ENCODE measurements at regions not wholly inside any gene's neighbourhood (a gene's known extent, or its start where the extent isn't known, plus 50 kb on each side); places are given as distances from the start of the nearest gene placed in this dataset.

- intact Hi-C loops (cut with DNase I): no loop called here
- Histone ChIP-seq H3K27ac (no peak overlapping the region), H3K4me3 (no peak overlapping the region), H3K27me3 (no peaks in the 10 kb centered on the region), H3K4me1 (no peaks in the 10 kb centered on the region), H3K9me3 (no peaks in the 10 kb centered on the region), H3K36me3 (no peaks in the 10 kb centered on the region)
- no peak for DNase-seq (ENCODE audit: low spot score in 2 of 2)
- TF ChIP-seq, protein P1, sequence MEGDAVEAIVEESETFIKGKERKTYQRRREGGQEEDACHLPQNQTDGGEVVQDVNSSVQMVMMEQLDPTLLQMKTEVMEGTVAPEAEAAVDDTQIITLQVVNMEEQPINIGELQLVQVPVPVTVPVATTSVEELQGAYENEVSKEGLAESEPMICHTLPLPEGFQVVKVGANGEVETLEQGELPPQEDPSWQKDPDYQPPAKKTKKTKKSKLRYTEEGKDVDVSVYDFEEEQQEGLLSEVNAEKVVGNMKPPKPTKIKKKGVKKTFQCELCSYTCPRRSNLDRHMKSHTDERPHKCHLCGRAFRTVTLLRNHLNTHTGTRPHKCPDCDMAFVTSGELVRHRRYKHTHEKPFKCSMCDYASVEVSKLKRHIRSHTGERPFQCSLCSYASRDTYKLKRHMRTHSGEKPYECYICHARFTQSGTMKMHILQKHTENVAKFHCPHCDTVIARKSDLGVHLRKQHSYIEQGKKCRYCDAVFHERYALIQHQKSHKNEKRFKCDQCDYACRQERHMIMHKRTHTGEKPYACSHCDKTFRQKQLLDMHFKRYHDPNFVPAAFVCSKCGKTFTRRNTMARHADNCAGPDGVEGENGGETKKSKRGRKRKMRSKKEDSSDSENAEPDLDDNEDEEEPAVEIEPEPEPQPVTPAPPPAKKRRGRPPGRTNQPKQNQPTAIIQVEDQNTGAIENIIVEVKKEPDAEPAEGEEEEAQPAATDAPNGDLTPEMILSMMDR (IDR thresholded peaks at IDR 0.05): no peak
Measured at GRCh38 chr1:110752941-110753725, 78.4 kb upstream of the KCNA3 start.

GRCh38 chr1:110750562-110750961, 75.8 kb upstream of the KCNA3 start:
- Histone ChIP-seq H3K4me3 (no peak overlapping the region), H3K4me1 (no peaks in the 10 kb centered on the region), H3K27me3 (no peaks in the 10 kb centered on the region), H3K36me3 (no peaks in the 10 kb centered on the region), H3K27ac (no peak overlapping the region), H3K9me3 (no peaks in the 10 kb centered on the region)
- DNase-seq (ENCODE audit: low spot score in 2 of 2): no peak
- intact Hi-C loops (cut with DNase I): no loop called here
- TF ChIP-seq, protein P1 (IDR thresholded peaks at IDR 0.05): no peak

- no peak for DNase-seq (ENCODE audit: low spot score in 2 of 2)
- Histone ChIP-seq H3K27ac (no peak overlapping the region), H3K4me1 (no peaks in the 10 kb centered on the region), H3K9me3 (no peaks in the 10 kb centered on the region), H3K27me3 (no peaks in the 10 kb centered on the region), H3K4me3 (no peak overlapping the region), H3K36me3 (no peaks in the 10 kb centered on the region)
- TF ChIP-seq, protein P1 (IDR thresholded peaks at IDR 0.05): no peak
- intact Hi-C loops (cut with DNase I): no loop called here
Measured at GRCh38 chr1:110749960-110750359, 75.2 kb upstream of the KCNA3 start.

- Histone ChIP-seq H3K36me3 (no peaks in the 10 kb centered on the region), H3K9me3 (no peaks in the 10 kb centered on the region), H3K4me1 (no peaks in the 10 kb centered on the region), H3K27ac (no peak overlapping the region), H3K27me3 (no peaks in the 10 kb centered on the region), H3K4me3 (no peak overlapping the region)
- no peak for DNase-seq (ENCODE audit: low spot score in 2 of 2)
- TF ChIP-seq, protein P1 (IDR thresholded peaks at IDR 0.05): no peak
- intact Hi-C loops (cut with DNase I): no loop called here
Measured at GRCh38 chr1:110746644-110747259, 72.0 kb upstream of the KCNA3 start.

DNA sequence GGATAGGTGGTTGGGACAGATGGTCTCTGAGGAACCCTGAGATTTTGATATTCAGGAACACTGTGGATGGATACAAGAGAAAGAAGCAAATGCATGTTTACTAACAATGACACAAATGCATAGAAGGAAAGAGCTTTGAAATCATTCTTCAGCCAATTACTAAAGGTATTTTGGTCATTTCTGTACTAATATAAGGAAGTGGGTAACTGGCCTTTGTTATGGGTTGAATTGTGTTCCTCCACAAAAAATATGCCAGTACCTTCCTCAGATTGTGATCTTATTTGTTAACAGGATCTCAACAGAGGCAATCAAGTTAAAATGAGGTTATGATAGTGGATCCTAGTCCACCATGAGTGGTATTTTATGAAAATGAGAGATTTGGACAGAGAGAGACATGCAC, 68.7 kb upstream of the KCNA3 start:
- no peak for DNase-seq (ENCODE audit: low spot score in 2 of 2)
- no peak overlapping the region for H3K27ac ChIP-seq
- no peaks in the 10 kb centered on the region for H3K27me3 ChIP-seq
- TF ChIP-seq, protein P1 (IDR thresholded peaks at IDR 0.05): no peak
- no peaks in the 10 kb centered on the region for H3K9me3 ChIP-seq
- no peak overlapping the region for H3K4me3 ChIP-seq
- no peaks in the 10 kb centered on the region for H3K36me3 ChIP-seq
- H3K4me1 ChIP-seq: no peaks in the 10 kb centered on the region
- intact Hi-C loops (cut with DNase I): no loop called here

All from ascending aorta (tissue), 2 donors.